ENCODE measurements at regions not wholly inside any gene's neighbourhood (a gene's known extent, or its start where the extent isn't known, plus 50 kb on each side); places are given as distances from the start of the nearest gene placed in this dataset.

DNA sequence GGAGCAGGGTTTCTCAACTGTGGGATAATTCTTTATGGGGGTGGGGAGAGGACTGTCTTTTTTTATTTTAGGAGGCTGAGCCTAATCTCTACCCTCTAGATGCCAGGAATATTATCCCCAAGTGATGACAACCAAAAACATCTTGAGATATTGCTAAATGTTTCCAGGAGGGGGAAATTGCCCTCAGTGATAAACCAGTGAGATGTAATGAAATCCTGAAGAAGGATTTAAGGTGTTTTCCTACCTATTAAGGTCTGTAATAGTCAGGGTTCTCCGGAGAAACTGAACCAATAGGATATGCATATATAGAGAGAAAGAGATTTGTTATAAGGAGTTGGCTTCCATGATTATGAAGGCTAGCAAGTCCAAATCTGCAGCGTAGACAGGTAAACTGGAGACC lies 208.3 kb upstream of the MIR17HG start:
- H3K4me1 ChIP-seq: peaks cover 0 to 13% (median 2%) of the 10 kb centered on the region in 3 donors
- H3K27me3 ChIP-seq: no peaks in the 10 kb centered on the region
- intact Hi-C loops (cut with DNase I): loop anchor here in 1 of 3 donors (10.0 kb wide), 1 partner anchor 106 kb away; no protein-coding TSS in a partner anchor
- 81 to 92% methylated on average over 2 of the region's 2 CpGs for WGBS, 2 donors
- no peaks in the 10 kb centered on the region for H3K9me3 ChIP-seq
- ATAC-seq (no peak), DNase-seq (no peak), FAIRE-seq (no peak)
- H3K27ac ChIP-seq: no peak overlapping the region
- TF ChIP-seq, protein P1, sequence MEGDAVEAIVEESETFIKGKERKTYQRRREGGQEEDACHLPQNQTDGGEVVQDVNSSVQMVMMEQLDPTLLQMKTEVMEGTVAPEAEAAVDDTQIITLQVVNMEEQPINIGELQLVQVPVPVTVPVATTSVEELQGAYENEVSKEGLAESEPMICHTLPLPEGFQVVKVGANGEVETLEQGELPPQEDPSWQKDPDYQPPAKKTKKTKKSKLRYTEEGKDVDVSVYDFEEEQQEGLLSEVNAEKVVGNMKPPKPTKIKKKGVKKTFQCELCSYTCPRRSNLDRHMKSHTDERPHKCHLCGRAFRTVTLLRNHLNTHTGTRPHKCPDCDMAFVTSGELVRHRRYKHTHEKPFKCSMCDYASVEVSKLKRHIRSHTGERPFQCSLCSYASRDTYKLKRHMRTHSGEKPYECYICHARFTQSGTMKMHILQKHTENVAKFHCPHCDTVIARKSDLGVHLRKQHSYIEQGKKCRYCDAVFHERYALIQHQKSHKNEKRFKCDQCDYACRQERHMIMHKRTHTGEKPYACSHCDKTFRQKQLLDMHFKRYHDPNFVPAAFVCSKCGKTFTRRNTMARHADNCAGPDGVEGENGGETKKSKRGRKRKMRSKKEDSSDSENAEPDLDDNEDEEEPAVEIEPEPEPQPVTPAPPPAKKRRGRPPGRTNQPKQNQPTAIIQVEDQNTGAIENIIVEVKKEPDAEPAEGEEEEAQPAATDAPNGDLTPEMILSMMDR (IDR thresholded peaks at IDR 0.05): no peak
- H3K36me3 ChIP-seq: no peaks in the 10 kb centered on the region
- no peak overlapping the region for H3K4me3 ChIP-seq

DNA sequence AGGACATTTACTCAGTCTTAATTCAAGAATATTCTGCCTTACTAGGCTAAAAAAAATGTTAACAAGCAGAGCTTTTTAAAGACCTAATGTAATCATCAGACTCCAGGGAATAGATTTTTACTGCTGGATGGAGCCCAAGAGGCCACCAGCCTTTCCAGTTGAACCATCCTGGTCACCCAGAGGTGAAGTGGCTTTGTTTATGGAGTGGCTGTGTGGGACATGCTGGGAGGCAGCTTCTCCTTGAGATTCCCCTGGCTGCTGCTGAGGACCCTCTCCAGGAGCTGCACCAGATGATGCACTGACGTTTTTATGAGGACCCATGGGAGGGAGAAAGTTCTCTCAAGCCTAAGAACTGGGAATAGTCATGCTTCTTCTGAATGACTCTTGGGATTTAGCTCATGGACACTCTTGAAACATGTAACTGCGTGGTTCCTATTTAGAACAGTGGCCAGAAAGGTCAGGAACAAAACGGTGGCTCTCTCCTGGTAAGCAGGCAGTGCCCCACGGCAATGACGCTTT lies 205.9 kb upstream of the MIR17HG start:
- H3K36me3 ChIP-seq: no peaks in the 10 kb centered on the region
- DNase-seq: no peak
- H3K9me3 ChIP-seq: no peaks in the 10 kb centered on the region
- peak in 3 of 4 donors; percentile 21 to 31 (median 23) for ATAC-seq
- H3K27ac ChIP-seq: peak overlapping the region in 3 of 4 donors; percentile 15 to 30 (median 17)
- TF ChIP-seq, protein P1 (IDR thresholded peaks at IDR 0.05): no peak
- FAIRE-seq: no peak
- H3K4me3 ChIP-seq: no peak overlapping the region
- no peaks in the 10 kb centered on the region for H3K27me3 ChIP-seq
- peaks cover 0 to 13% (median 5%) of the 10 kb centered on the region in 3 donors for H3K4me1 ChIP-seq
- WGBS, 2 donors: 40 to 51% methylated on average over 5 of the region's 5 CpGs
- intact Hi-C loops (cut with DNase I): no loop called here

DNA sequence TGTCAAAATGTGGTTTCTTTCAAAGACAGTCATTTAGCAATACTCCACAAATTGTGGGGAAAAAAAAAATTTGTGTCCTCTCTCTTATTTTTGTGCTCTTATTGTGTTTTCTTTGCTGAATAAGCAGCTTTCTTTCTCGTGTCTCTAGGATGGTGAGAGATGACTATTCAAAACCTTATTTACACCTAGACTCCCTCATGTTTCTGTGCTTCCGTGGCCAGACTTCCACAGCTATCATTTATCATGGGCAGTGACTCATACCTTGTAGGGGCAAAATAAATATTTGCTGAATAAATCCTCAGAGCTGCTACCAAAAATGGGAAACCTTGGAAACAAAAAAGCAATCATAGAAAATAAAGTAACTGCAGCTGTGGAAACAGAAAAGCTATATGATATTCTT lies 204.9 kb upstream of the MIR17HG start:
- H3K4me1 ChIP-seq: peaks cover 0 to 13% (median 5%) of the 10 kb centered on the region in 3 donors
- H3K9me3 ChIP-seq: no peaks in the 10 kb centered on the region
- no peaks in the 10 kb centered on the region for H3K36me3 ChIP-seq
- H3K27me3 ChIP-seq: no peaks in the 10 kb centered on the region
- TF ChIP-seq, protein P1 (IDR thresholded peaks at IDR 0.05): no peak
- 3 to 9% methylated on average over 2 of the region's 2 CpGs for WGBS, 2 donors
- peak; percentile 76 to 93 (median 92) for ATAC-seq
- H3K27ac ChIP-seq: peak overlapping the region in 2 of 4 donors; percentile 57 to 67
- no peak for FAIRE-seq
- intact Hi-C loops (cut with DNase I): no loop called here
- no peak overlapping the region for H3K4me3 ChIP-seq
- peak in 1 of 6 donors; percentile 18 for DNase-seq

DNA sequence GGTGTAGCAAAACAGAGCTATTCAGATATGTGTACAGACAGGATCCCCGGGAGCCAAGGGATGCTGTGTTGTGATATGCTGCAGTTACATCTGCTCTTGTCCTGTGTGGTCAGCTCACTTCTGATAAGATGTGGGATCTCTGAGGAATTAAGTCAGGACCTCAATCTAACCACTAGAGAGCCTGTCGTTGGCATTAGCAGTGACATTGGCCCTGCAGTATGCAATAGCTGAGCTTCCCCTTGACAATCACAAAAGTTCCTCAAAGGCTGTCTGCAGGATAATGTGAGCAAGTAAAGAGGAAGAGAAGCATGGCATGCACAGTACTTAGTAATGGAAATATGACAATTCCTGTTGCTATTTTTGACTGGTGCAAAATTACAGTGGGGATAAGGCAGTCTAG lies 203.4 kb upstream of the MIR17HG start:
- DNase-seq (no peak), FAIRE-seq (no peak), ATAC-seq (peak in 3 of 4 donors; percentile 31 to 61 (median 51))
- H3K27ac ChIP-seq: peak overlapping the region in 1 of 4 donors; percentile 57
- 37 to 52% methylated on average over 2 of the region's 2 CpGs for WGBS, 2 donors
- TF ChIP-seq, protein P1 (IDR thresholded peaks at IDR 0.05): no peak
- H3K27me3 ChIP-seq: no peaks in the 10 kb centered on the region
- no peak overlapping the region for H3K4me3 ChIP-seq
- peaks cover 0 to 13% (median 5%) of the 10 kb centered on the region in 3 donors for H3K4me1 ChIP-seq
- no peaks in the 10 kb centered on the region for H3K36me3 ChIP-seq
- no peaks in the 10 kb centered on the region for H3K9me3 ChIP-seq
- intact Hi-C loops (cut with DNase I): no loop called here

DNA sequence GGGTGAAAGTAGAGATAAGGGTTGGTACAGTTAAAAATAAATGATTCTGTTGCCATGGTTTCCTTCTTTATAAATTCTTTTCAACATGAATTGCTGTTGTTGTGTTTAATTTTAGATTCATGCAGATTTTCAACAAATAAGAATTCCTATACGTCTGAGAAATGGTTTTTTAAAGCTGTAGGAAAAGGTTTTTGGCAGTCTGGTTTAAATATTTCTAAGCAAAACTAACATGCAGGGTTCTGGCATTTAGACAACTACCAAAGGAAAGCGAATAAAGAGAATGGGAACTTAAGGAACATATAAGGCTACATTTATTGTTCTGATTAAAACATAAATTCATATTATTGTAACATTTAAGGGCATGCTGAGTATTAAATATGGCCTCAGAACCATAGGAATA lies 203.0 kb upstream of the MIR17HG start:
- FAIRE-seq (no peak), ATAC-seq (no peak)
- WGBS, 2 donors: 65 to 80% methylated on average over 2 of the region's 2 CpGs

More for the DNA sequence above, 203.0 kb upstream of the MIR17HG start:
- Histone ChIP-seq H3K4me3 (no peak overlapping the region), H3K4me1 (peaks cover 0 to 13% (median 5%) of the 10 kb centered on the region in 3 donors), H3K9me3 (no peaks in the 10 kb centered on the region), H3K27me3 (no peaks in the 10 kb centered on the region), H3K27ac (no peak overlapping the region), H3K36me3 (no peaks in the 10 kb centered on the region)
- intact Hi-C loops (cut with DNase I): no loop called here
- TF ChIP-seq, protein P1 (IDR thresholded peaks at IDR 0.05): no peak
- DNase-seq: no peak
